SK-N-SH (cell line): ENCODE measurements at regions not wholly inside any gene's neighbourhood (a gene's known extent, or its start where the extent isn't known, plus 50 kb on each side); places are given as distances from the start of the nearest gene placed in this dataset.

Source experiments
- CTCF ChIP-seq: fragments of 200-600 bp; sonication (generic); IDR thresholded peaks from 2 replicates; pipeline ENCODE4 v1.6.1; 2017; ENCODE audit warnings: antibody characterized with exemption, mild to moderate bottlenecking, moderate library complexity
- EZH2phosphoT487 ChIP-seq: fragments of 200-600 bp; sonication (generic); IDR thresholded peaks from 2 replicates; pipeline ENCODE4 v1.6.1; 2017; ENCODE audit warnings: low read depth, mixed run types, mild to moderate bottlenecking, antibody characterized with exemption, moderate library complexity, borderline replicate concordance
- MXI1 ChIP-seq: IDR thresholded peaks from 2 replicates; pipeline ENCODE4 v1.6.1; 2012; ENCODE audit warnings: mild to moderate bottlenecking, low read depth, low read length, improper control_type of control experiment
- PBX3 ChIP-seq: IDR thresholded peaks from 2 replicates; pipeline ENCODE4; 2012
- POLR2AphosphoS5 ChIP-seq: IDR thresholded peaks from 2 replicates; pipeline ENCODE4 v1.6.1; 2012; ENCODE audit warnings: low read depth, low read length
- RAD21 ChIP-seq: IDR thresholded peaks from 2 replicates; pipeline ENCODE4 v1.6.1; 2012; ENCODE audit warnings: mild to moderate bottlenecking, low read length
- REST ChIP-seq: IDR thresholded peaks from 2 replicates; pipeline ENCODE4 v1.6.1; 2012; ENCODE audit warnings: mild to moderate bottlenecking, low read depth, low read length, moderate library complexity
- RXRA ChIP-seq: IDR thresholded peaks from 2 replicates; pipeline ENCODE4 v1.4.0; 2012; ENCODE audit warnings: low read depth, mild to moderate bottlenecking, borderline replicate concordance
- TAF1 ChIP-seq: IDR thresholded peaks from 2 replicates; pipeline ENCODE4 v1.6.1; 2012; ENCODE audit warnings: low read depth, mild to moderate bottlenecking, low read length, moderate library complexity, borderline replicate concordance

GRCh38 chr5:23677996-23678395, 170.6 kb downstream of the PRDM9 start:
- TF ChIP-seq POLR2AphosphoS5 (no peak), RAD21 (no peak), EZH2phosphoT487 (no peak), RXRA (no peak), TAF1 (no peak), CTCF (no peak), PBX3 (no peak), REST (no peak), MXI1 (no peak)
